ENCODE measurements at regions not wholly inside any gene's neighbourhood (a gene's known extent, or its start where the extent isn't known, plus 50 kb on each side); places are given as distances from the start of the nearest gene placed in this dataset.

DNA sequence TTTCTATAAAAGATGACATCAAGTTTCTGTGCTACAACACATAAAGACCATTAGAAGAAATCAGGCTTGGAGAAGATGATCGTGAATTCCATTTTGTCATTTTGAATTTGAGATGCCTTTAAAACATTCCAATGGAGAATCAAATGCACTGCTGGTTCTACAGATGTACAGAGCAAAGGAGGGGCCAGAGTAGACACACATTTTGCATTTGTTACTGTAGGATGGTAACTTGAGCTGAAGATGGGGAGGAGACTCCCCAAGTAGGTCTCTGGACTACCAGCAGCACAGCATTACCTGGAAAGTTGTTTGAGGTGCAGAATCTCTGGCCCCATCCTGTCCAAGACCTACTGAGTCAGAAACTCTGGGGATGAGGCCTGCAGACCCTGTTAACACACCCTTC lies 121.6 kb upstream of the RALGAPA2 start:
- no peak for DNase-seq
- H3K9me3 Mint-ChIP-seq, result no peaks in the 10 kb centered on the region
- H3K27me3 Mint-ChIP-seq, result peaks cover 10% of the 10 kb centered on the region
- no peak overlapping the region for H3K27ac Mint-ChIP-seq
- no peaks in the 10 kb centered on the region for H3K36me3 Mint-ChIP-seq (ENCODE audit: low read depth)
- no peak overlapping the region for H3K4me3 Mint-ChIP-seq
- intact Hi-C loops (cut with micrococcal nuclease), result no loop called here
- H3K4me1 Mint-ChIP-seq, result peaks cover 3% of the 10 kb centered on the region

DNA sequence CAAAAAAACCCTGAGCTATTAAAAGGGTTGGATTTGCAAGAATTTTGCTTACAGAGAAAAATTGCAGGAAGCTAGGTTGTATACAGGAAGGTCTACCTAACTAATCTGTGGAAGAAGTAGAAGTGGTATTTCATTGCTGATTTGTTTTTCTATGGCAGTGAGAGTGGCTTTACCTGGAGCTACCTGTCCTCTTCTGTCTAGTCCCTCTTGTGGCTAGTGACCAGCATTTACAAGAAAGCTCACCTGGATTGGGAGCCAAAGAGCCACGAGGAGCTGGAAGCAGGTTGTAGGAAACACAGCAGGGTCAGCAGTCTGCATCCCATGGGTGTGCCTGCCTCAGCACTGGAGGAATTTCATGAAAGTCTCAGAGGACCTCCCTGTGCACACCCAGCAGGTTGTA lies 120.3 kb upstream of the RALGAPA2 start:
- DNase-seq, result no peak
- intact Hi-C loops (cut with micrococcal nuclease), result no loop called here
- Mint-ChIP-seq H3K27me3 (peaks cover 10% of the 10 kb centered on the region), H3K27ac (no peak overlapping the region), H3K4me3 (no peak overlapping the region), H3K9me3 (no peaks in the 10 kb centered on the region), H3K36me3 (ENCODE audit: low read depth) (no peaks in the 10 kb centered on the region), H3K4me1 (peaks cover 3% of the 10 kb centered on the region)

DNA sequence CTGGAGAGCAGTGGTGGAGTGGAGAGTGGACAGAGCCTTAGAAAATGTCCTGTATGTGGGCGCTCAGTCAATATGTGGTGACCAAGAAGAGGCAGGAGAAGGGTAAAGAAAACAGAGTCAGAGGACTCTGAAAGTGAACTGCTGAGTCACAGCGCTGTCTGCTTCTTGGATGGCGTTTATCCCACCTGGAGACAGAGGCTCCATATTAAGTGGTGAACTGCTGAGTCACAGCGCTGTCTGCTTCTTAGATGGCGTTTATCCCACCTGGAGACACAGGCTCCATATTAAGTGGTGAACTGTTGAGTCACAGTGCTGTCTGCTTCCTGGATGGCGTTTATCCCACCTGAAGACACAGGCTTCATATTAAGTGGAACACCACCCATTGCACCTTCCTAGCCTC lies 119.3 kb upstream of the RALGAPA2 start:
- Mint-ChIP-seq H3K9me3 (no peaks in the 10 kb centered on the region), H3K4me1 (no peaks in the 10 kb centered on the region), H3K36me3 (ENCODE audit: low read depth) (no peaks in the 10 kb centered on the region), H3K4me3 (no peak overlapping the region), H3K27ac (no peak overlapping the region), H3K27me3 (peaks cover 9% of the 10 kb centered on the region)
- intact Hi-C loops (cut with micrococcal nuclease), result no loop called here
- DNase-seq, result no peak

DNA sequence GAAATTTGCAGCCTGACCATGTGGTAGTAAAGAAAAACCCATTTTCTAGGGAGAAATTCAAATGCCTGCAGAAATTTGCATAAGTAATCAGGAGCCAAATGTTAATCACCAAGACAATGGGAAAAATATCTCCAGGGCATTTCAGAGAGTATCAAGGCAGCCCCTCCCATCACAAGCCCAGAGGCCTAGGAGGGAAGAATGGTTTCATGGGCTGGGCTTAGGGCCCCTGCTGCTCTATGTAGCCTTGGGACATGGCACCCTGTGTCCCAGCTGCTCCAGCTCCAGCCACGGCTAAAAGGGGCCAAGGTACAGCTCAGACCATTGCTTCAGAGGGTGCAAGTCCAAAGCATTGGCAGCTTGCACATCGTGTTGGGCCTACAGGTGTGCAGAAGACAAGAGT lies 117.2 kb upstream of the RALGAPA2 start:
- Mint-ChIP-seq H3K27me3 (peaks cover 10% of the 10 kb centered on the region), H3K36me3 (ENCODE audit: low read depth) (no peaks in the 10 kb centered on the region), H3K27ac (no peak overlapping the region), H3K4me3 (no peak overlapping the region), H3K4me1 (peaks cover 2% of the 10 kb centered on the region), H3K9me3 (no peaks in the 10 kb centered on the region)
- no peak for DNase-seq
- intact Hi-C loops (cut with micrococcal nuclease), result no loop called here

DNA sequence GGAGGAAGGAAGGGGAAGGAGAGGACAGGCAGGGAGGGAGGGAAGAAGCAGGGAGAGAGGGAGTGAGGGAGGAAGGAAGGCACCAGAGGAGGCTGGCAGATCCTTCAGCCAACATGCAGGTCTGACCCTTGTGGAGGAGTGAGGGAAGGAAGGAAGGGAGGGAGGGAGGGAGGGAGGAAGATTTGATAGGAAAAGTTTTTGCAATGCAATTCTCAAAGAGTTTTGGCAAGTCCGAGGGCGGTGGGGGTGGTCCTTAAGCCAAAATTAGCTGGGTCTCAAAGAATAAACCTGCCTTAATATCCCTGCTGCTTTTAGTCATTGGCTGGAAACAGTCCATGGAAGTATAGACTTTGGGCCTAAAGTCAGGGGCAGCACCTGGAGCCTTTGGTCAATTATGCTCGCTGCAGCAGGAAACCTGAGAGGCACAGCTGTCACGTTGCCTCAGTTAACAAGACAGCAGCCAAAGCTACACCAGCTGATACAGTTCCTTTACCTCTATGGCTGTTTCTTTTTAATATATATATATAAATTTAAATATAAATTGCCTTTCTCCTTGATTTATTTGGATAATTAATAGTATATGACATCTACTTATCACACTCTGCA lies 115.7 kb upstream of the RALGAPA2 start:
- Mint-ChIP-seq H3K27me3 (peaks cover 11% of the 10 kb centered on the region), H3K36me3 (ENCODE audit: low read depth) (no peaks in the 10 kb centered on the region), H3K4me1 (peaks cover 2% of the 10 kb centered on the region), H3K9me3 (no peaks in the 10 kb centered on the region), H3K4me3 (no peak overlapping the region), H3K27ac (no peak overlapping the region)
- no peak for DNase-seq
- intact Hi-C loops (cut with micrococcal nuclease), result no loop called here

DNA sequence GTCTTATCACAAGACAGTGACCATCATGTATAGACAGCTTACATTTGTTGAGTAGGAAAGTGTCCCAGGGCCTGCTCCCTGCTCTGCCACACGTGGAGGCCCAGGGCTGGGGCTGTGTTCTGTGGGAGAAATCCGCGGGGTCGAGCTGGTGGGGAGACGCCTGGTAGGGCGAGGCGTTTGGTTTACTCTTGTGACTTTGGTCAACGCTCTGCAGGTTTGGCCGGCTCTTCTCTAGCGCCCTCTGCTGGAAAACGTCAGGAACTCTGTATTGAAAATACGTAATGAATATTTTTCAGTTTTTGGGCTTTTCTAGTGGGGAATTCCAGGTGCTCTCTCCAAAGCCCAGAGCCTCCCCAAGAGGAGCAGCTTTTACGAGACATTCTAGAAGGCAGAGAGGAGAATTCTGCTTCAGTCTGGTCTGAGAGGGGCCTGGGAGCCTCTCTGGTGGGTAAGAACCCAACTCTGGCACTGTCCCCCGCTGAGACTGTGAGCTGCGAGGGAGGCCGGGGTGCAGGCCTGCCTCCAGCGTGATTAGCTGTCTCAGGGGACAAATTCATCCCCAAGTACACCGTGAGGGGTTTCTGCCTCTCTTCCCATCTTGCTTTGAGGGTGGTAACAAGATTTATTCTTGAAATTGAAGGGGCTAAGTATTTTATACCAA lies 112.6 kb upstream of the RALGAPA2 start:
- Mint-ChIP-seq H3K27me3 (peaks cover 16% of the 10 kb centered on the region), H3K4me1 (peaks cover 2% of the 10 kb centered on the region), H3K4me3 (no peak overlapping the region), H3K27ac (no peak overlapping the region), H3K9me3 (no peaks in the 10 kb centered on the region), H3K36me3 (ENCODE audit: low read depth) (no peaks in the 10 kb centered on the region)
- intact Hi-C loops (cut with micrococcal nuclease), result loop anchor here (1.0 to 2.0 kb wide), 2 partner anchors 160 to 740 kb away; no protein-coding TSS in a partner anchor
- peak; percentile 86 for DNase-seq

DNA sequence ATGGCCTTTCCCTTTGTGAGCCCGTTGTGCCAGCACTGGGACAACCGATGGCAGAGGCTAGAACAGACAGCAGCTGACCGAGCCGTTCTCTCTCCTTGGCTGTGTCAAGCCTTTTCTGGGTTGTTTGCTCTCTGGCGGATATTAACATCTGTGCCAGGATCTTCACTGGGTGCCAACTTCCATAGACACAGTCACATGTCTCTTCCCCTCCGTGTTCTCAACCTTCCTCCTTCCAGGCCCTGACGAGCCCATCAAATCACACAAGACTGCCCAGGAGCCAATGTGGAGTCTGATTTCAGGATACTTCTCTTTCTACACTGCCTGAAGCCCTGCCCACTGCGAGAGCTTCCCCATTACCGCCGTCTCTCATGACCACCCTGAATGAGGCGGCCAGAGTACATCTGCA lies 111.0 kb upstream of the RALGAPA2 start:
- Mint-ChIP-seq H3K36me3 (ENCODE audit: low read depth) (no peaks in the 10 kb centered on the region), H3K27ac (no peak overlapping the region), H3K4me3 (no peak overlapping the region), H3K27me3 (peaks cover 16% of the 10 kb centered on the region), H3K9me3 (no peaks in the 10 kb centered on the region), H3K4me1 (peaks cover 2% of the 10 kb centered on the region)
- DNase-seq, result no peak
- intact Hi-C loops (cut with micrococcal nuclease), result no loop called here

DNA sequence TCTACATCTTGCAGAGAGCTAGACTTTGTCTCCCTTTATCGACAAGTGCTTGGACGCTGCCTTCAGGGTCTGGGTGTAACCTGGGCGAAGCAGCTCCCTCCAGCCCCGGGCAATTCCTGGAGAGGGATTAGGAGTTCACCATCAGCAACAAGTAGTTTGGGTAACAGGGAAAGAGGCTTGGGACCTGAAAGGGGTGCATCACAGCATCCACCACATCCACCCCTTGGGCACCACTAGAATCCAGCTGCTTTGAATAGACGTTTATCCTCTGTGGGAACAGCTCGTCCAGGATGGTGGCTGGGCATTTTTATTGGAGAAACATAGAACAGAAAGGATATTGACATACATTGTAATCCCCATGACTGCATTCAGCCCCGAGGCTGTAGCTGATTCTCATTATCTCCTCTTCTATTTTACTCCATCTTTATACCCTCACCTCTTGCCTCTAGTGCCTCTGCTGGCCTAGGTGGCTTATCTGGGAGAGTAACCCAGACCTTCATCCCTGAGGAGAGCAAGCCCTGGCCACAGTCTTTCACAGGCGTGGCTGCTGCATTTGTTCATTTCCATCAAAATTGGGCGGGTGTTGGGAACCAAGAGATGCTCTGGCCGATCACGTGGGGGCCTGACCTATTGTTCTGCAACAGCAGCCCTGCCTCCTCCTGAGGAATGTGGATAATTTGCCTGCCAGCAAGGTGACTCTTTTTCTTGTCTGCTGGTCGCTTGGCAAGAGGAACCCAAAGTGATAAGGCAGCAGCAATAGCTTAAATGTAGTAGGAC lies 109.2 kb upstream of the RALGAPA2 start:
- DNase-seq, result no peak
- Mint-ChIP-seq H3K27ac (no peak overlapping the region), H3K36me3 (ENCODE audit: low read depth) (no peaks in the 10 kb centered on the region), H3K4me1 (peaks cover 2% of the 10 kb centered on the region), H3K9me3 (no peaks in the 10 kb centered on the region), H3K27me3 (peaks cover 16% of the 10 kb centered on the region), H3K4me3 (no peak overlapping the region)
- intact Hi-C loops (cut with micrococcal nuclease), result no loop called here

DNA sequence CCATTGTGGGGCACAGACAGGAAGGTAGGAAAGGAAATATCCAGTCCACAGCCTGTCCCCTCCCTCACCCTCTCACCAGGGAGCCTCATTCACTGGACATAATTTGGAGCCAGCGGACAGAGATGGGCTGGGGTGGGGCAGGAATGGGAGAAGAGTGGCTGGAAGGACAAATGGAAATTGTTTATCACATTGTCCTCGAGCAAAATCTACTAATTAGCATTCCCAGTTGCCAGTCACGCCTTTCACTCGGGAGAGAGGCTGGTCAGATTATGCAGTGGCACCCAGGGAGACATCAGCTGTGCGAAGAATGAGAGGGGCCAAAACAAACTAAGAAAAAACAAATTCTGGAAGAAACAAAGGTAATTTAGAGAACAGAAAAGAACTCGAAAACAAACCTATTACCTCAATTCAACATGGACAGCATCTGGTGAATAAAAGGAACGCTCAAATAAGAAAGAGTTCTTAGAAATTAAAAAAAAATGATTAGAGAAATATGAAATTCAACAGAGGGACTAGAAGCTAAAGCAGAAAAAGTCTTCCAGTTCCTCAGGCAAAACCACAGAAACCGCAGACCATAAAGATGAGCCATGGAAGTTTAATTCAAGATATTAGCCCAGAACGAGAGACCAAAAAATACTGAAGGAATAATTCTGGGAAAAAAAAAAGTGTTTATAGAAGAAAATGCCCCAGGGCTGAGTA lies 108.5 kb upstream of the RALGAPA2 start:
- intact Hi-C loops (cut with micrococcal nuclease), result no loop called here
- H3K36me3 Mint-ChIP-seq (ENCODE audit: low read depth), result no peaks in the 10 kb centered on the region

DNA sequence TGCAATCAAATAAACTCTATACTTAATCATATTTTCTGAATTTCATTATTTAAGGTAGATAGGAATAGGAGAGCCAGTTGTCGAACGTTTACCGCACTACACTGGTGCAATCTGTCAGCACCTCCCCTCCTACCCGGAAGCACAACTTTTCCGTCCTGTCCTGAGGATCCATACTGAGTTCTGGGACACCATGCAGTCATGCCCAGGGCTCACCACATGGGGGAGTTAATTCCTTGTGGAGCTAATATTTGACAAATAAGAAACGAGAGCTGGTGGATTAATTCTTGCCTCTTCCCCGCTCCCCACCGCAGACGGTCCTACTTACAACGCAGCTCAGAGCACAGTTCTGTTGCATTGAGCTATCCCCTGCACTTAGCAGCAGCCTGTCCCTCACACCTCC lies 107.7 kb upstream of the RALGAPA2 start:
- intact Hi-C loops (cut with micrococcal nuclease), result no loop called here
- no peaks in the 10 kb centered on the region for H3K36me3 Mint-ChIP-seq (ENCODE audit: low read depth)
- H3K27me3 Mint-ChIP-seq, result peaks cover 14% of the 10 kb centered on the region
- DNase-seq, result no peak
- no peak overlapping the region for H3K27ac Mint-ChIP-seq
- peaks cover 2% of the 10 kb centered on the region for H3K4me1 Mint-ChIP-seq
- H3K4me3 Mint-ChIP-seq, result no peak overlapping the region
- H3K9me3 Mint-ChIP-seq, result no peaks in the 10 kb centered on the region

More for the DNA sequence above, 108.5 kb upstream of the RALGAPA2 start:
- Mint-ChIP-seq H3K27me3 (peaks cover 14% of the 10 kb centered on the region), H3K9me3 (no peaks in the 10 kb centered on the region), H3K4me1 (peaks cover 2% of the 10 kb centered on the region), H3K4me3 (no peak overlapping the region), H3K27ac (no peak overlapping the region)
- no peak for DNase-seq

DNA sequence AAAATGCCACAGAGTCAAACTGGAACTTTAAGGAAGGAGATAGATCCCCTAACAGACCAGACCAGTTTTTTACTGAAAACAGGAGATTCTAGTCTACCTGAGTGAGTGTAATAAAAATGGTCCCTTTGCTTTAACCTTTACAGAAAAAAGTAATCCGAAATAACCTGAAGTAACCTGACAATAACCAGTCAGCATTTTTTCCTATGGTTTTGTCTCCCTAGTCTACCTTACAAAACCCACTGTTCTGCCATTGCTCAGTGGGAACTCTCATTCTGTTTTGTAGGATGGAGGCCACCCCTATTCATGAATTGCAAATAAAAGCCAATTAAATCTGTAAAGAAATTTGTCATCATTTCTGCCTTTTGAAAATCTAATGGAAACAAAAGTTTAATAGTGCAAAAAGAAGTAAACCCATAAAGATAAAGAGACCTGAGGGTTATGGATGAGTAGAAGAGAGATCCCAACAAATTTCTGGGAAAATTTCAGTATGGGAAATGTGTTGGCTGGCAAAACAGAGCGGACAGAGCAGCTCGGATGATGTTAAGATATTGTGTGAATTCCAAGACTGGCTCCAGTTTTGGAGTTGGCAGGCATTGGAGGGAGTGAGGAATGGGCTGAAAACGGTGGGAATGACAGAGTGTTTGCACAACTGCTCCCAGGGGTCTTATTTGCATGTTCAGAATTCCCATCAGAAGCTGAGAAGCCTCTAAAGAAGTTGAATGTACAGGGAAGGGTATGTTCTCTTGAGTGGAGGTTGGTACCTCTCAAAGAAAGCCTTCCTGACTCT lies 104.7 kb upstream of the RALGAPA2 start:
- Mint-ChIP-seq H3K9me3 (no peaks in the 10 kb centered on the region), H3K36me3 (ENCODE audit: low read depth) (no peaks in the 10 kb centered on the region), H3K4me3 (no peak overlapping the region), H3K4me1 (no peaks in the 10 kb centered on the region), H3K27me3 (peaks cover 7% of the 10 kb centered on the region), H3K27ac (no peak overlapping the region)
- intact Hi-C loops (cut with micrococcal nuclease), result no loop called here
- no peak for DNase-seq

DNA sequence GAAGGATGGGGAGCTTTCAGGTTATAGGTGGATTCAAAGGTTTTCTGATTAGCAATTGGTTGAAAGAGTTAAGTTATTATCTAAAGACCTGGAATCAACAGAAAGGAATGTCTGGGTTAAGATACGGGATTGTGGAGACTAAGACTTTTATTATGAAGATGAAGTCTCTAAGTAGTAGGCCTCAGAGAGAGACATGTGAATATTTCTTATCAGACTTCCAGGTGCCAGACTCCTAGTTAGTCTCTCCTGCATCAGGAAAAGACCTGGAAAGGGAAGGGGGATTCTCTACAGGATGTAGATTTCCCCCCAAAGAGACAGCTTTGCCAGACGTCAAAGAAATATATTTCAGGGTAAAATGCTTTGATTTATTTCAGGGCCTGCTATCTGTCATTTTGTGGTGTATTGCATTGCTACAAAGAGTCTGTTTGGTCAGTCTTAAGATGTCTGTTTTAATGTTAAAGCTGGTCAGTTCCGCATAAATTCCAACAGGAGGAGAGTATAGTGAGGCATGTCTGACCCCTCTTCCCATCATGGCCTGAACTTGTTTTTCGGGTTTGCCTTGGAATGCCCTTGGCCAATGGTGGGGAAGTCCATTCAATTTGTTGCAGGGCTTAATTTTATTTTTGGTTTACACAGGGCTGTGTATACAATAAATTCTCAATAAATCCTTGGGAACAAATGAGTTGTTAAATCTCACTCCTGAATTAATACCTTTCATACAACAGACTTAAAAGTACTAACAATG lies 103.4 kb upstream of the RALGAPA2 start:
- H3K9me3 Mint-ChIP-seq, result no peaks in the 10 kb centered on the region
- DNase-seq, result no peak
- H3K27ac Mint-ChIP-seq, result no peak overlapping the region
- H3K4me1 Mint-ChIP-seq, result no peaks in the 10 kb centered on the region
- H3K4me3 Mint-ChIP-seq, result no peak overlapping the region
- peaks cover 6% of the 10 kb centered on the region for H3K27me3 Mint-ChIP-seq
- intact Hi-C loops (cut with micrococcal nuclease), result no loop called here
- H3K36me3 Mint-ChIP-seq (ENCODE audit: low read depth), result no peaks in the 10 kb centered on the region

DNA sequence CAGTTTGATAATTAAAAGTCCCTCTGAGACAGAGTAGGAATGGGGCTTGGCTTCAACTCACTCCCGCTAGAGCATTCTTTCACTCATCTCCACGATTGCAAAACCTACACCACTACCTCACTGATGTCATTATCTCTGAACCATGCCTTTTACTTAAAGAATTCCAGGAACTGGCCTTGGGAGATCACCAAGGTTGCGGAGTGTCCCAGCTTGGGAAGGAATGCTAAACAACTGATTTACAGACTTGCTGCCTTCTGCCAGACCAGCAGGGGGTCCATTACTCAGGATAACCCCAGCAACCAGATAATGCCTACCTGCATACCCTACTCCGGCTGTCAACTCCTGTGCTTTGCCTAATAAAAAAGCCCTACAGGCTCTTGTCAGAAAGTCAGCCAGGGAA lies 102.2 kb upstream of the RALGAPA2 start:
- Mint-ChIP-seq H3K27me3 (peaks cover 3% of the 10 kb centered on the region), H3K9me3 (no peaks in the 10 kb centered on the region), H3K27ac (no peak overlapping the region), H3K4me3 (no peak overlapping the region), H3K4me1 (no peaks in the 10 kb centered on the region), H3K36me3 (ENCODE audit: low read depth) (no peaks in the 10 kb centered on the region)
- no peak for DNase-seq
- intact Hi-C loops (cut with micrococcal nuclease), result no loop called here
